Smooth muscle cell (in vitro differentiated cells): ENCODE measurements at regions not wholly inside any gene's neighbourhood (a gene's known extent, or its start where the extent isn't known, plus 50 kb on each side); places are given as distances from the start of the nearest gene placed in this dataset.

ENCODE experiments used
- DNase-seq: peaks from one replicate; lab custom pipeline; 2025; ENCODE audit not compliant: unreplicated experiment; lab: John Stamatoyannopoulos, UW
- H2AFZ ChIP-seq: fragments of 200-600 bp; sonication (generic); 2 replicates; pipeline ENCODE4 v1.6.0; 2016; ENCODE audit warnings: antibody characterized with exemption, low read depth, mild to moderate bottlenecking
- H3F3A ChIP-seq: fragments of 200-600 bp; sonication (generic); 2 replicates; pipeline ENCODE4 v1.6.0; 2017; ENCODE audit warnings: antibody characterized with exemption, low read depth
- H3K27ac ChIP-seq: fragments of 200-600 bp; sonication (generic); 2 replicates; pipeline ENCODE4 v1.5.1; 2016; ENCODE audit warnings: low read depth, mild to moderate bottlenecking
- H3K27me3 ChIP-seq: fragments of 200-600 bp; sonication (generic); 2 replicates; pipeline ENCODE4 v1.6.1; 2016; ENCODE audit warnings: low read depth, mild to moderate bottlenecking
- H3K36me3 ChIP-seq: fragments of 200-600 bp; sonication (generic); 2 replicates; pipeline ENCODE4 v1.5.1; 2016; ENCODE audit warnings: low read depth
- H3K4me1 ChIP-seq: fragments of 200-600 bp; sonication (generic); 2 replicates; pipeline ENCODE4 v1.5.1; 2016; ENCODE audit warnings: low read depth
- H3K4me2 ChIP-seq: fragments of 200-600 bp; sonication (generic); 2 replicates; pipeline ENCODE4 v1.6.0; 2016; ENCODE audit warnings: mild to moderate bottlenecking
- H3K4me3 ChIP-seq: fragments of 200-600 bp; sonication (generic); 2 replicates; pipeline ENCODE4 v1.5.1; 2016; ENCODE audit warnings: mild to moderate bottlenecking
- H3K79me2 ChIP-seq: fragments of 200-600 bp; sonication (generic); 2 replicates; pipeline ENCODE4 v1.6.0; 2016; ENCODE audit warnings: low read depth, mild to moderate bottlenecking
- H3K9ac ChIP-seq: fragments of 200-600 bp; sonication (generic); 2 replicates; pipeline ENCODE4 v1.6.0; 2016; ENCODE audit warnings: low read depth
- H3K9me3 ChIP-seq: fragments of 200-600 bp; sonication (generic); replicated peaks from 2 replicates; pipeline ENCODE4 v1.5.1; 2016; ENCODE audit warnings: low read depth
- H4K20me1 ChIP-seq: fragments of 200-600 bp; sonication (generic); 2 replicates; pipeline ENCODE4 v1.6.0; 2016; ENCODE audit warnings: low read depth
- CTCF ChIP-seq: fragments of 200-600 bp; sonication (generic); IDR thresholded peaks from 2 replicates; pipeline ENCODE4 v1.5.1; 2017; ENCODE audit warnings: borderline replicate concordance, mild to moderate bottlenecking, antibody characterized with exemption; ENCODE audit not compliant: insufficient read depth, poor library complexity, severe bottlenecking
- WGBS: methylation state at CpG from one replicate; pipeline ENCODE4 v1.1.7; 2016; ENCODE audit warnings: low lambda C conversion rate; 5-methylcytosine and 5-hydroxymethylcytosine counted together

- no peak for DNase-seq
- Histone ChIP-seq H3F3A (no peaks in the 10 kb centered on the region), H3K4me2 (no peak overlapping the region), H3K9ac (no peak overlapping the region), H2AFZ (no peak overlapping the region), H3K27me3 (peaks cover 14% of the 10 kb centered on the region), H3K4me3 (no peak overlapping the region), H3K27ac (no peak overlapping the region), H3K4me1 (no peaks in the 10 kb centered on the region), H3K36me3 (no peaks in the 10 kb centered on the region), H4K20me1 (no peaks in the 10 kb centered on the region), H3K79me2 (no peaks in the 10 kb centered on the region), H3K9me3 (no peaks in the 10 kb centered on the region)
- 95% methylated on average over 7 of the region's 7 CpGs for WGBS
- no peak for TF ChIP-seq CTCF
Measured at GRCh38 chr10:123551259-123551658, 114.9 kb upstream of the GPR26 start.

GRCh38 chr10:123552760-123553554 lies 113.2 kb upstream of the GPR26 start:
- Histone ChIP-seq H3K36me3 (no peaks in the 10 kb centered on the region), H4K20me1 (no peaks in the 10 kb centered on the region), H3F3A (no peaks in the 10 kb centered on the region), H3K27ac (no peak overlapping the region), H3K9me3 (no peaks in the 10 kb centered on the region), H3K9ac (no peak overlapping the region), H3K4me1 (no peaks in the 10 kb centered on the region), H3K4me2 (no peak overlapping the region), H3K79me2 (no peaks in the 10 kb centered on the region), H3K4me3 (no peak overlapping the region), H2AFZ (no peak overlapping the region), H3K27me3 (peaks cover 14% of the 10 kb centered on the region)
- TF ChIP-seq CTCF, result no peak
- WGBS, result 91% methylated on average over 11 of the region's 11 CpGs
- DNase-seq, result no peak

GRCh38 chr10:123553810-123554430 lies 112.2 kb upstream of the GPR26 start:
- Histone ChIP-seq H3K4me2 (no peak overlapping the region), H3K27me3 (peaks cover 14% of the 10 kb centered on the region), H3K4me1 (no peaks in the 10 kb centered on the region), H3K4me3 (no peak overlapping the region), H3K27ac (no peak overlapping the region), H3F3A (no peaks in the 10 kb centered on the region), H3K79me2 (no peaks in the 10 kb centered on the region), H3K9me3 (no peaks in the 10 kb centered on the region), H3K36me3 (no peaks in the 10 kb centered on the region), H3K9ac (no peak overlapping the region), H4K20me1 (no peaks in the 10 kb centered on the region), H2AFZ (no peak overlapping the region)
- no peak for DNase-seq
- no peak for TF ChIP-seq CTCF
- WGBS, result 90% methylated on average over 10 of the region's 10 CpGs
